ENCODE measurements at regions not wholly inside any gene's neighbourhood (a gene's known extent, or its start where the extent isn't known, plus 50 kb on each side); places are given as distances from the start of the nearest gene placed in this dataset.

DNA sequence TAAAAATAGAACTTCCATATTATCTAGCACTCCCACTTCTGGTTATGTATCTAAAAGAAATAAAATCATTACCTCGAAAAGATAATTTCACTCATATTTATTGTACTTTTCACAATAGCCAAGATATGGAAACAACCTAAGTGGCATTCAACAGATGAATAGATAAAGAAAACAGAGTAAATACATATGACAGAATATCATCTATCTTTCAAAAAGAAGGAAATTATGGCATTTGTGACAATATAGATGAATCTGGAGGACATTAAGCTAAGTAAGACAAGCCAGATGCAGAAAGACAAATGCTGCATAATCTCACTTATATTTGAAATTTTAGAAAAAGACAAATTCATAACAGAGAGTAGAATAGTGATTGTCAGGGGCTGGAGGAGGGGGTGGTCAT, 590.0 kb upstream of the ANO3 start:
- TF ChIP-seq ZNF274 (IDR thresholded peaks at IDR 0.05; ENCODE audit: low read depth, low read length) (no peak), YY1 (IDR thresholded peaks at IDR 0.05; ENCODE audit: insufficient read depth, insufficient read length) (no peak)

Data from NT2/D1 (cell line).